ENCODE measurements at regions not wholly inside any gene's neighbourhood (a gene's known extent, or its start where the extent isn't known, plus 50 kb on each side); places are given as distances from the start of the nearest gene placed in this dataset.
"Not testable (repeated sequence)": the region's sequence is repeated elsewhere in the genome, so short reads cannot be mapped to it uniquely, and the experiment has no call there.

- Histone ChIP-seq H3K4me3 (no peak overlapping the region), H3K9me3 (replicated peaks in 1 of 11) (peaks cover 25 to 33% (median 30%) of the 10 kb centered on the region in 11 experiments), H3K27ac (no peak overlapping the region), H3K9ac (no peak overlapping the region), H3K4me1 (peaks cover 0 to 18% (median 0%) of the 10 kb centered on the region in 10 experiments; a peak in 6 of 20 replicates), H4K20me1 (no peaks in the 10 kb centered on the region), H3K27me3 (no peaks in the 10 kb centered on the region), H3K4me2 (peak overlapping the region in 3 of 11 experiments; percentile 10 to 62 (median 41); a peak in 4 of 22 replicates), H3K36me3 (no peaks in the 10 kb centered on the region)
- peak in 3 of 11 experiments; percentile 29 to 77 (median 59); a peak in 4 of 22 replicates for TF ChIP-seq Cebpa-rat (IDR thresholded peaks at IDR 0.05)
These were observed 102.3 kb downstream of the ENC1 start for GRCh38 chr5:74538206-74538661.

- no peak overlapping the region for H3K4me2 ChIP-seq
- TF ChIP-seq Cebpa-rat (IDR thresholded peaks at IDR 0.05): no peak
- no peak overlapping the region for H3K27ac ChIP-seq
- no peaks in the 10 kb centered on the region for H3K36me3 ChIP-seq
- H3K4me1 ChIP-seq: peaks cover 0 to 18% (median 0%) of the 10 kb centered on the region in 10 experiments; a peak in 6 of 20 replicates
- H3K27me3 ChIP-seq: no peaks in the 10 kb centered on the region
- H3K9me3 ChIP-seq (replicated peaks in 1 of 11): peaks cover 37 to 47% (median 43%) of the 10 kb centered on the region in 11 experiments
- no peak overlapping the region for H3K4me3 ChIP-seq
- H4K20me1 ChIP-seq: no peaks in the 10 kb centered on the region
- H3K9ac ChIP-seq: no peak overlapping the region
These were observed 103.9 kb downstream of the ENC1 start for GRCh38 chr5:74536658-74537057.

- Histone ChIP-seq H3K27me3 (no peaks in the 10 kb centered on the region), H3K4me3 (no peak overlapping the region), H3K9ac (no peak overlapping the region), H3K36me3 (no peaks in the 10 kb centered on the region), H3K4me2 (no peak overlapping the region), H4K20me1 (no peaks in the 10 kb centered on the region), H3K27ac (no peak overlapping the region), H3K4me1 (peaks cover 0 to 18% (median 0%) of the 10 kb centered on the region in 10 experiments; a peak in 6 of 20 replicates), H3K9me3 (replicated peaks in 1 of 11) (peaks cover 37 to 47% (median 43%) of the 10 kb centered on the region in 11 experiments)
- TF ChIP-seq Cebpa-rat (IDR thresholded peaks at IDR 0.05): no peak
These were observed 104.6 kb downstream of the ENC1 start for GRCh38 chr5:74535926-74536325.

GRCh38 chr5:74534397-74535129 lies 106.0 kb downstream of the ENC1 start:
- H3K4me3 ChIP-seq: no peak overlapping the region
- no peak overlapping the region for H3K9ac ChIP-seq
- H4K20me1 ChIP-seq: no peaks in the 10 kb centered on the region
- no peak overlapping the region for H3K4me2 ChIP-seq
- H3K27ac ChIP-seq: no peak overlapping the region
- H3K27me3 ChIP-seq: no peaks in the 10 kb centered on the region
- TF ChIP-seq Cebpa-rat (IDR thresholded peaks at IDR 0.05): no peak
- H3K9me3 ChIP-seq (replicated peaks in 1 of 11): peaks cover 37 to 47% (median 43%) of the 10 kb centered on the region in 11 experiments
- peaks cover 0 to 18% (median 0%) of the 10 kb centered on the region in 10 experiments; a peak in 6 of 20 replicates for H3K4me1 ChIP-seq
- H3K36me3 ChIP-seq: no peaks in the 10 kb centered on the region

- no peaks in the 10 kb centered on the region for H3K4me1 ChIP-seq
These were observed 110.0 kb downstream of the ENC1 start for GRCh38 chr5:74530326-74531050.

GRCh38 chr5:74529101-74529500 lies 111.4 kb downstream of the ENC1 start:
- Histone ChIP-seq H3K4me1 (no peaks in the 10 kb centered on the region), H3K27me3 (no peaks in the 10 kb centered on the region), H3K27ac (no peak overlapping the region), H3K4me2 (no peak overlapping the region), H4K20me1 (no peaks in the 10 kb centered on the region), H3K4me3 (no peak overlapping the region), H3K36me3 (0 out of 22 replicates have a peak, but pooled peaks cover 0 to 2% (median 0%) of the 10 kb centered on the region in 11 experiments), H3K9me3 (replicated peaks in 1 of 11) (peaks cover 34 to 39% (median 37%) of the 10 kb centered on the region in 11 experiments), H3K9ac (no peak overlapping the region)
- no peak for TF ChIP-seq Cebpa-rat (IDR thresholded peaks at IDR 0.05)

More at GRCh38 chr5:74530326-74531050, 110.0 kb downstream of the ENC1 start:
- Histone ChIP-seq H3K27me3 (no peaks in the 10 kb centered on the region), H3K9me3 (replicated peaks in 1 of 11) (peaks cover 34 to 39% (median 37%) of the 10 kb centered on the region in 11 experiments), H3K4me2 (no peak overlapping the region), H3K9ac (no peak overlapping the region), H3K27ac (no peak overlapping the region), H3K36me3 (no peaks in the 10 kb centered on the region), H3K4me3 (no peak overlapping the region), H4K20me1 (no peaks in the 10 kb centered on the region)
- no peak for TF ChIP-seq Cebpa-rat (IDR thresholded peaks at IDR 0.05)

- no peak overlapping the region for H3K4me2 ChIP-seq
- no peak overlapping the region for H3K4me3 ChIP-seq
- H3K9me3 ChIP-seq (replicated peaks in 1 of 11): peaks cover 29 to 38% (median 34%) of the 10 kb centered on the region in 11 experiments
- no peaks in the 10 kb centered on the region for H3K4me1 ChIP-seq
- H4K20me1 ChIP-seq: no peaks in the 10 kb centered on the region
- 0 out of 22 replicates have a peak, but pooled peaks cover 0 to 9% (median 0%) of the 10 kb centered on the region in 11 experiments for H3K36me3 ChIP-seq
- H3K9ac ChIP-seq: no peak overlapping the region
- no peak for TF ChIP-seq Cebpa-rat (IDR thresholded peaks at IDR 0.05)
- H3K27me3 ChIP-seq: no peaks in the 10 kb centered on the region
- H3K27ac ChIP-seq: no peak overlapping the region
These were observed 114.4 kb downstream of the ENC1 start for GRCh38 chr5:74526111-74526510.

- H3K9me3 ChIP-seq (replicated peaks in 1 of 11): peaks cover 29 to 38% (median 34%) of the 10 kb centered on the region in 11 experiments
- H3K4me1 ChIP-seq, H3K9ac ChIP-seq, H3K4me3 ChIP-seq, H3K27ac ChIP-seq, H3K4me2 ChIP-seq, H4K20me1 ChIP-seq, H3K27me3 ChIP-seq, H3K36me3 ChIP-seq: not testable (repeated sequence)
These were observed 115.8 kb downstream of the ENC1 start for GRCh38 chr5:74524767-74525166.

GRCh38 chr5:74523698-74524097 lies 116.8 kb downstream of the ENC1 start:
- not testable (repeated sequence) for H3K27me3 ChIP-seq, H3K27ac ChIP-seq, H3K4me1 ChIP-seq, H3K4me2 ChIP-seq, H4K20me1 ChIP-seq, H3K9ac ChIP-seq, H3K4me3 ChIP-seq, H3K36me3 ChIP-seq
- H3K9me3 ChIP-seq (replicated peaks in 1 of 11): peaks cover 29 to 38% (median 34%) of the 10 kb centered on the region in 11 experiments

GRCh38 chr5:74522838-74523237 lies 117.7 kb downstream of the ENC1 start:
- not testable (repeated sequence) for H3K9ac ChIP-seq, H3K4me2 ChIP-seq, H4K20me1 ChIP-seq, H3K27me3 ChIP-seq, H3K4me3 ChIP-seq, H3K4me1 ChIP-seq, H3K36me3 ChIP-seq, H3K27ac ChIP-seq
- H3K9me3 ChIP-seq (replicated peaks in 1 of 11): peaks cover 29 to 38% (median 34%) of the 10 kb centered on the region in 11 experiments
